Naive thymus-derived CD8-positive, alpha-beta T cell (primary cell): ENCODE measurements at regions not wholly inside any gene's neighbourhood (a gene's known extent, or its start where the extent isn't known, plus 50 kb on each side); places are given as distances from the start of the nearest gene placed in this dataset.
A peak's percentile ranks its signal among the peaks of the same experiment; 100 is the strongest.
"Not testable (repeated sequence)": the region's sequence is repeated elsewhere in the genome, so short reads cannot be mapped to it uniquely, and the experiment has no call there.

Source experiments
- ATAC-seq, 2 donors: fragments of 150-1000 bp; cut with Tn5 transposase in 1 of 2; sonication (Bioruptor Pico), chemical (Tn5 transposase) in 1 of 2; 1 replicate in 1 of 2; 2 replicates in 1 of 2; pipeline ENCODE4 v1.10.0; 2021; ENCODE audit warnings: mild to moderate bottlenecking in 2 of 2, moderate library complexity in 2 of 2
- POLR2A ChIA-PET: fragments of 350-600 bp; sonication (Branson Sonifier 250); formaldehyde crosslinking; loops from one replicate; lab custom pipeline; 2021; ENCODE audit warnings: antibody characterized with exemption; lab: Charles Lee
- DNase-seq, 10 donors: peaks; one replicate each; pipeline versions ENCODE4 v3.0.0 to v3.0.0-alpha.2; 2020 to 2022
- H3K27ac Mint-ChIP-seq, 10 donors: one replicate each; pipeline ENCODE4 v1.8.0; 2020 to 2022; ENCODE audit warnings: mild to moderate bottlenecking in 10 of 10, mixed read lengths in 10 of 10, moderate library complexity in 4 of 10, inconsistent platforms in 1 of 10
- H3K27me3 Mint-ChIP-seq, 5 donors: one replicate each; pipeline ENCODE4 v1.8.0; 2021 to 2022; ENCODE audit warnings: mixed read lengths in 5 of 5
- H3K36me3 Mint-ChIP-seq, 3 donors: one replicate each; pipeline ENCODE4 v1.8.0; 2020 to 2022; ENCODE audit warnings: mixed read lengths in 3 of 3, mild to moderate bottlenecking in 2 of 3, inconsistent platforms in 1 of 3
- H3K4me1 Mint-ChIP-seq, 4 donors: one replicate each; pipeline ENCODE4 v1.8.0; 2021 to 2022; ENCODE audit warnings: mixed read lengths in 4 of 4
- H3K4me3 Mint-ChIP-seq, 10 donors: one replicate each; pipeline ENCODE4 v1.8.0; 2020 to 2022; ENCODE audit warnings: mild to moderate bottlenecking in 10 of 10, mixed read lengths in 10 of 10, moderate library complexity in 6 of 10, inconsistent platforms in 1 of 10
- H3K9me3 Mint-ChIP-seq, 9 donors: one replicate each; pipeline ENCODE4 v1.8.0; 2020 to 2022; ENCODE audit warnings: mixed read lengths in 9 of 9, mild to moderate bottlenecking in 3 of 9, inconsistent platforms in 1 of 9, moderate library complexity in 1 of 9

DNA sequence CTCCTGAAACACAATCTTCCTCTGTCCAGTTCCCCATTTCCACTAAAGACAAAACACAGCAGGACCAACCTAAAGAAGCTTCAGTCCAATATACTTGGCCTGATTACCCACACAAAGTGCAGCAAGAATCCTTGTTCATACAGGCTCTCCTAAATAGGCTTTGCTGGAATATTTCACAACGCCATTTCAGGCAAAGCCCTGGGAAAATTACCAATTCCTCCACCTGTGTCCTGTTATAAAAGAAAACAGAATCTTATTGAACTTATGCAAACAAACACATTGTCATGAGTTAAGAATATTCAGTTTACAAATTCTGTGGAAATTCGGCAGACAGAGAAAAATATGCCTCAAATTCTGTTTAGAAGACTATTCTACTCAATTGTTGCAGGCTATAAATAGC, 115.0 kb upstream of the NBPF11 start:
- ATAC-seq, DNase-seq, H3K9me3 Mint-ChIP-seq, H3K27me3 Mint-ChIP-seq, H3K4me3 Mint-ChIP-seq, H3K36me3 Mint-ChIP-seq, POLR2A ChIA-PET, H3K27ac Mint-ChIP-seq: not testable (repeated sequence)
- peaks cover 8 to 15% (median 13%) of the 10 kb centered on the region in 4 donors for H3K4me1 Mint-ChIP-seq

DNA sequence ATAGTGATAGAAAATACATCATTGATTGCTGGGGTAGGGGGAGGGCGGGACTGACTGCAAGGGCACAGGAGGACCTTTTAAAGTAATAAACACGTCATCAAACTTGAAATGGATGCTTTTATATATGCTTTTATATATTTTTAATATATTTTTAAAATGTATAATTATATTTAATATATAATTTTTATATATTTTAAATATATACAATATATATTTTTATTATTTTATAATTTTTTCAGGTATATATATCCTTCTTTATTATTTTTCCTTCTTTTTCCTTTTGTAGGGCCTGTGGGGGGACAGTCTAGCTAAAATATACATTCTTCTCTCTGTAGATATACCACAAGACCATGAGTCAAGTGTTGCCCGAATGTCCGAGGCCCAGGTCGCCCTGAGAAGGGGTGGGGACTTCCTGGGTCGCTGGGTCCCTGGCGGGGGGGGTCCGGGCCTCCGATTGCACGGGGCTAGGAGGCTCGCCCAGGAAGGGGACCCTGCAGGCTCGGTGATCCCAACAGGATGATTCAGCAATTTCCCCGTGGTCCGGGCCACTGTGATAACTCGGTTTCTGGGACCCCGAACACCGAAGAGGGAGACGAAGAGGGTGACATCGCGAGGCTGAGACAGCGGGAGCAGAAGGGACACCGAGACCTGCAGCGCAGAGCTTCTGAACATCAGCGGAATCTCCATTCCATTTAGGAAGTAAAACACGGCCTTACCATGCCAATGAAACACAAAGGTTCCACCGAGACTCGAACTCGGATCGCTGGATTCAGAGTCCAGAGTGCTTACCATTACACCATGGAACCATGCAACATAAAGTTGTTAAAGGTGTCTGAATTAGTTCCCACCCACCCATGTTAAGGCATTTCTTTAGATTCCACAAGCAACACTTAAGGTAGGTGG, 112.5 kb upstream of the NBPF11 start:
- no peaks in the 10 kb centered on the region for H3K36me3 Mint-ChIP-seq
- DNase-seq (peak in 1 of 10 donors; percentile 5), ATAC-seq (no peak)
- H3K27ac Mint-ChIP-seq = peak overlapping the region in 9 of 10 donors; percentile 91 to 99 (median 97)
- peaks cover 13 to 18% (median 15%) of the 10 kb centered on the region in 4 donors for H3K4me1 Mint-ChIP-seq
- peaks cover 0 to 2% (median 0%) of the 10 kb centered on the region in 5 donors for H3K27me3 Mint-ChIP-seq
- H3K4me3 Mint-ChIP-seq = peak overlapping the region; percentile 85 to 97 (median 95)
- H3K9me3 Mint-ChIP-seq = no peaks in the 10 kb centered on the region
- POLR2A ChIA-PET = no interaction called here

DNA sequence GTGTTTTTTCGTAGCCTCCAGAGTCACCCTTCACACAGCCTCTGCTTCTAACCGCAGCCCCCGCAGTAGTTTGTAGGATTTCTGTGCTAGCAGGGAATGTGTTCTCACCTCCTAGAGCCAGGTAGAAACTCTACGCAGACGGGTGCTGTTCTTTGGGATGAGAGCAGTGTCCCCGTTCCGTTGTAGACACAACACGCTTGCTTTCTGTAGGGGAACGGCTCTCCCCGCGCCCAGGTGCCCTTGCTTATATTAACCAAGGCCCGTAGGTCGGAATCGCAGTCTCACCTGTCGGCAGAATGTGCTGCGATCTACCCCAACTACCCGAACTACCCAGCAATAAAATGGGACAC, 111.8 kb upstream of the NBPF11 start:
- Mint-ChIP-seq H3K4me3 (peak overlapping the region; percentile 85 to 97 (median 95)), H3K27me3 (peaks cover 0 to 2% (median 0%) of the 10 kb centered on the region in 5 donors), H3K36me3 (no peaks in the 10 kb centered on the region), H3K27ac (peak overlapping the region; percentile 91 to 99 (median 97)), H3K4me1 (peaks cover 13 to 18% (median 15%) of the 10 kb centered on the region in 4 donors), H3K9me3 (no peaks in the 10 kb centered on the region)
- DNase-seq (peak in 1 of 10 donors; percentile 27), ATAC-seq (peak; percentile 19 to 42)
- POLR2A ChIA-PET = interaction anchor here (0.9 to 1.4 kb wide), 2 partner anchors 71 to 82 kb away, joined by 3 to 13 read pairs; no protein-coding TSS in a partner anchor

DNA sequence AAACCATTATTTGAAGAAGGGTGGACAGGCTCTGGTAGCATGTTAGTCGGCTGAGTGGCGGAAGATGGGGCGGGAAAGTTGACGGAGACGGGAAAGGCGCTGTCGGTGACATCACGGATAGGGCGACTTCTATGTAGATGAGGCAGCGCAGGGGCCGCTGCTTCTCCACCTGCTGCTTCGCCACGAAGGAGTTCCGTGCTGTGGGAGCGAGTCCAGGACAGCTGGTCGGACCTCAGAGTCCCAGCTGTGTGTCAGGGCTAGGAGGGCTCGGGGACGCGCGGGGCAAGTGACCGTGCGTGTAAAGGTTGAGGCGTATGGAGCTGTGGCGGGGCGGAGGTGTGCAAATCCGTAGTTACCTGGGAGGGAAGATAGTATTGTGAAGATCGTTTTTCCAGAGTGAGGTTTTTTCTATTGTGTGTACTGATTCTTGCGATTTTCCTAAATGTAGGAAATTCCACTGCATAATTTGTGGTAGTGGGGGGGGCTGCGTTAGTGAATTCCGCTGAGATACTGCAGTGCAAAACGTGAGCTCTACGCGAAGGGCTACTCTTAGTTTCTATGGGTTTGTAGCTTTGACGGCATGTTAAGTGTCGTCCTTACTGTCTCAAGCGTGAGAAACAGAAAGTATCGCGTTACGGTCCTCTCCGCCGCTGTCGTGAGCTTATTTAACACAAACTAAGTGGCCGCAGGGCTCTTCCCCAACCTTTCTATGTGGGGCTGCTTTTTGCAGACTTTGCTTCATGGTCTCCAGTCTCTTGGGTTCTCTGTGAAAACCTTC, 111.2 kb upstream of the NBPF11 start:
- peaks cover 0 to 2% (median 0%) of the 10 kb centered on the region in 5 donors for H3K27me3 Mint-ChIP-seq
- H3K4me3 Mint-ChIP-seq = peak overlapping the region; percentile 85 to 97 (median 95)
- POLR2A ChIA-PET = interaction anchor here (0.9 to 1.4 kb wide), 2 partner anchors 71 to 82 kb away, joined by 3 to 13 read pairs; no protein-coding TSS in a partner anchor

DNA sequence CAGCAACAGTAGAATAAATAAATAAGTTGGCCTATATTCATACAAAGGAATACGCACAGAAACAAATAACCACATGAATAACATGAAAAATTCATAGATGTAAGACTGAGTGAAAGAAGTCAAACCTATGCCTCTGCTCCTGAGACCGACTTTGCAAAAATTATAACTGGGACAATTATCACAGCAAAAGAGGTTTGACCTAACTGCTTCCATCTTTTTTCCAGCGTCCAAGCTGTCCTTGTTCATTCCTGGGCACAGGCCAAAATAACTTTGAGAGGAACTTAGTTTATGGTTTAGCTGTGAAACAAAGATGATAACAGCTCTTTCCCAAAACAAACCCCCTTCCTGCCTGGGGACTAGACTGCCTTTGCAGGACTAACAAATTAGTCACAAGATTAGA, 109.6 kb upstream of the NBPF11 start:
- H3K9me3 Mint-ChIP-seq, DNase-seq, ATAC-seq, H3K36me3 Mint-ChIP-seq, H3K27me3 Mint-ChIP-seq: not testable (repeated sequence)
- POLR2A ChIA-PET = interaction anchor here (0.7 kb wide), 1 partner anchor 76 kb away, joined by 3 read pairs; no protein-coding TSS in a partner anchor
- Mint-ChIP-seq H3K4me1 (peaks cover 13 to 18% (median 15%) of the 10 kb centered on the region in 4 donors), H3K27ac (peak overlapping the region in 5 of 10 donors; percentile 2 to 97 (median 95)), H3K4me3 (peak overlapping the region in 1 of 10 donors; percentile 22)

More for the DNA sequence above, 111.2 kb upstream of the NBPF11 start:
- Mint-ChIP-seq H3K4me1 (peaks cover 13 to 18% (median 15%) of the 10 kb centered on the region in 4 donors), H3K9me3 (no peaks in the 10 kb centered on the region), H3K36me3 (no peaks in the 10 kb centered on the region), H3K27ac (peak overlapping the region; percentile 91 to 99 (median 97))
- ATAC-seq = peak; percentile 88
- DNase-seq = peak; percentile 11 to 73 (median 51)

DNA sequence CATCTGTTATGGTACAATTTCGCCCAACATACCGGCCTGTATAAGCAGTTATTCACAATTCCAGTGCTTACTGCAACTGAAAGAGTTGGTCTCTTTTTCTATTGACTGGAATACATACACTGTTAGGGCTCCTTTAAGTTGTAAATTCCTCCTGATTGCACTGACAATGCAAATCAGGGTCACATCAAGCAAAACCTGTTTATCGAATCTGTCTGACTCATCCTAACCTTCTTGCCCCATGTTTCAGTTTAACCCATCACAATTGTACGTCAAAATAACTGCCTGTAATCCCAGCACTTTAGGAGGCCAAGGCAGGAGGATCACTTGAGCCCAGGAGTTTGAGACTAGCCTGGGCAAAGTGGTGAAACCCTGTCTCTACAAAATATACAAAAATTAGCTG, 105.8 kb upstream of the NBPF11 start:
- H3K27me3 Mint-ChIP-seq, POLR2A ChIA-PET, H3K4me3 Mint-ChIP-seq, H3K36me3 Mint-ChIP-seq, H3K27ac Mint-ChIP-seq, ATAC-seq, H3K9me3 Mint-ChIP-seq, DNase-seq: not testable (repeated sequence)
- H3K4me1 Mint-ChIP-seq = peaks cover 4 to 11% (median 9%) of the 10 kb centered on the region in 4 donors

DNA sequence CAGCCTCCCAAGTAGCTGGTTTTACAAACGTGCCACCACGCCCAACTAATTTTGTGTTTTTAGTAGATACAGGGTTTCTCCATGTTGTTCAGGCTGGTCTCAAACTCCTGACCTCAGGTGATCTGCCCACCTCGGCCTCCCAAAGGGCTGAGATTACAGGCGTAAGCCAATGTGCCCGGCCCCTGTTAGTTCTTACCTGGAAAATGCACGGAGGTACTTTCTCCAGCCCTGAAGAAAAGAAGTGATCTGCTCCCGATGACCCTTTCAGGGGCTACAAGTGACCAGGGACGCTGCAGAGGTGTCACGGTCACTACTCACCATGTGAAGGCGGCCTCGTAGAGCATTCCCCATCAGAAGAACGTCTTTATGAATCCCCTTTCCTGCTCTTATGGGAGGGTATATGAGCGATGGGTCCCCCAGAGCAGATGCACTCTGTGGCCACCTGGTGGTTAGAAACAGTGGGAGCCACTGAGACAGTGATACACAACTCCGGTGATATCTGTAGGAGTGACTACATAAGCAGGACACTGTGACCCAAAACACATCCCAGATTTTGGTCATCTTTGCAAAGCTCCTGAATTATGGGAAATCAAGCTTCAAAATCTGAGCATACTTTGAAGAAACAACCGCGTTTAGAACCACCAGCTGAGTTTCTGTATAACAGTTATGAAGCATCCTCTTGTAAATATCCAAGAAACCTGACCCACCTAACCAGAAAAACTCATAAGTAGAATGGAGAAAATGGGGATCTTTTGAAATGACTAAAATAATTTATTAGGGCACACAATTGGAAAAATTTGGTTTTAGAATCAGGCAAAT, 102.7 kb upstream of the NBPF11 start:
- not testable (repeated sequence) for H3K36me3 Mint-ChIP-seq, H3K9me3 Mint-ChIP-seq, H3K4me3 Mint-ChIP-seq, H3K27me3 Mint-ChIP-seq, H3K4me1 Mint-ChIP-seq, H3K27ac Mint-ChIP-seq
- peak; percentile 70 to 81 for ATAC-seq
- POLR2A ChIA-PET = interaction anchor here (0.5 kb wide), 1 partner anchor 80 kb away, joined by 5 read pairs; no protein-coding TSS in a partner anchor
- peak in 8 of 10 donors; percentile 8 to 65 (median 32) for DNase-seq

DNA sequence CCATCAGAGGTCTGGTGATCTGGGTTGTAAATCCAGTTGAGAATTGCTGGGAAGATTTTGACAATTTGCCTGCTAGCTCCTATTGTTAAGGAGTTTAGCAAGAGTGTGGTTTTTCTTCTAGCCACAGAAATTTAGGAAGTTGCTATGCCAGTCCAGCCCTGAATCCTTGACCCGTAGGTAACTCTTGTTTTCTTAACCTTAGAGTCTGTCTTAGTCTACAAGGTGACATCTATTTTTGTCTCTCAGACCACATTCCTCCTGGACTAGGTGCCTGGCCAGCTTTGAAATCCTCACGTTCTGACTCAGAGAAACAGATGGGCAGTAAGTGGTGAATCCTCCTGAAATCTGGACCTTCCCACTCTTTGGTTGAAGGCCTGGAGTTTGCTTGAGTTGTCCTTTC, 101.7 kb upstream of the NBPF11 start:
- DNase-seq = not testable (repeated sequence)

DNA sequence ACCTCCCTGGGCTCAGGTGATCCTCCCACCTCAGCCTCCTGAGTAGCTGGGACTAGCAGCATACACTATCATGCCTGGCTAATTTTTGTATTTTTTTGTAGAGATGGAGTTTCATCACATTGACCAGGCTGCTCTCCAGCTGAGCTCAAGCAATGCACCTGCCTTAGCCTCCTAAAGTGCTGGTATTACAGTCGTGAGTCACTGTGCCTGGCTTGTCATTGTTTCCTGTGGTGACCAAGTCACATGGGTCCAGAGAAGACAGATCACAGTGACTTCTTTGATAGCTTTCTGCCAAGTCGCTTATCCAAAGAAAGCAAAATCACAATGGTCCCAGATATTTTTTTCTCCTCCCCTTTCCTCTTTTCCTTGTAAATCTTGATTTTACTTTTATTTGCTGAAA, 96.7 kb upstream of the NBPF11 start:
- H3K4me1 Mint-ChIP-seq, H3K4me3 Mint-ChIP-seq, H3K36me3 Mint-ChIP-seq, H3K27ac Mint-ChIP-seq, H3K9me3 Mint-ChIP-seq, POLR2A ChIA-PET, DNase-seq: not testable (repeated sequence)
- ATAC-seq = peak; percentile 74 to 87
- peaks cover 2 to 18% (median 4%) of the 10 kb centered on the region in 5 donors for H3K27me3 Mint-ChIP-seq

More for the DNA sequence above, 101.7 kb upstream of the NBPF11 start:
- H3K36me3 Mint-ChIP-seq, H3K27me3 Mint-ChIP-seq, H3K9me3 Mint-ChIP-seq, POLR2A ChIA-PET, ATAC-seq, H3K4me3 Mint-ChIP-seq, H3K4me1 Mint-ChIP-seq, H3K27ac Mint-ChIP-seq: not testable (repeated sequence)

DNA sequence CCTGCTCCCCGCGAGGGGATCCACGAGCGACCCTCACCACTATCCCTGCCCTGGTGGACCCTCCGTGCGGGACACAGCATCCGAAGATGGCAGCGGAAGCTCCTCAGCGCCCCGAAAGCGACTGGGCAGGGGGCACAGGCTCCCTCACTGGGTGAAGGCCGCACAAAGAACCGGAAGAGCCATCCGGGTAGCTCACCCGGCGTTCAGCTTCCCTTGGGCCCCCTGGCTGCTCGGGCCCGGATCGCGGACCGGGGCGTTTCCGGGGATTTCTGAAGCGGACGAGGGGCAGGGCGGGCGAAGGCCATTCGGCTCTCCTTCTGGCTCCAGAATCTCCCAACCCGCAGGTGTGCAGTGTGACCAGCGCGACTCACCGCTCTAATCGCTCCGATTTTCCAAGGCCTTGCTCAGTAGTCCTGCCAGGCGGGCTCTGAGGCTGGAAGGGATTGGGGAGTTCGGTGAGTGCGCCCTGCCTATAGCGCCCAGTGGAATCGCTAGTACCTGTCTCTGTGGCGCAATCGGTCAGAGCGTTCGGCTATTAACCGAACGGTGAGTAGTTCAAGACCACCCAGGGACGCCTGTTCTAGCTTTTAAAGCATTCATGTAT, 94.3 kb upstream of the NBPF11 start:
- H3K36me3 Mint-ChIP-seq, H3K4me3 Mint-ChIP-seq, H3K4me1 Mint-ChIP-seq, DNase-seq, POLR2A ChIA-PET, H3K27ac Mint-ChIP-seq, ATAC-seq, H3K9me3 Mint-ChIP-seq: not testable (repeated sequence)
- H3K27me3 Mint-ChIP-seq = peaks cover 3 to 18% (median 4%) of the 10 kb centered on the region in 5 donors

DNA sequence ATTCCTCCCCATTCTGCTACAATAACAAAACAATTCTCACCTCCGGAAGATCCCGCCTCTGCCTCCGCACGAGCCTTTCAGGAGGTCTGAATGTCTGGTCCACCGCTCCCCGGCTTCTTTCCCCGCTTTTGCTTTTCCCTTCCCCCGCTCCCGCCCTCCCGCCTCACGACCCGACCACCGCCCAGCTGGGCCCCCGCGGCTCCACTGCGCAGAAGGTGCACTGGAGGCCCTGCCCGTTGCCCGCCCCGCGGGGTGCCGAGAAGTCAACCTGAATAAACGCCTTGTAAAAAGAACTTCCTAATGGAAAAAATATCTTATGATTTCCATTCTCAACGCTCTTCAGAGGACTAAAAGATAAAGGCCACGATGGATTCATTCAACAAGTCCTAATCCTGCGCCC, 93.8 kb upstream of the NBPF11 start:
- POLR2A ChIA-PET, H3K27ac Mint-ChIP-seq, H3K9me3 Mint-ChIP-seq, H3K4me3 Mint-ChIP-seq, DNase-seq, H3K36me3 Mint-ChIP-seq, H3K4me1 Mint-ChIP-seq, ATAC-seq: not testable (repeated sequence)
- H3K27me3 Mint-ChIP-seq = peaks cover 3 to 18% (median 4%) of the 10 kb centered on the region in 5 donors

DNA sequence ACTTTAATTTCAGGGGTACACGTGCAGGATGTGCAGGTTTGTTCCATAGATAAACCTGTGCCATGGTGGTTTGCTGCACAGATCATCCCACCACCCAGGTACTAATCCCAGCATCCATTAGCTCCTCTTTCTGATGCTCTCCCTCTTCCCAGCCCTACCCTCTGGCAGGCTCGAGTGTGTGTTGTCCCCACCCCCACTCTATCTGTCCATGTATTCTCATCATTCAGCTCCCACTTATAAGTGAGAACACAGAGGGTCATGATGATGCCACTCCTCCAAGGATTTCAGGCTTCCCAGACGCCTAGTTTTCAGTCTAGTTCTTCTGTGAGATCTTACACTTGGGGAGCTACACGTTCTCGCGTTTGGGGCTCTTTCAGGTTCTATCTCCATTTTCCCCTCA, 93.4 kb upstream of the NBPF11 start:
- H3K4me1 Mint-ChIP-seq, H3K9me3 Mint-ChIP-seq, ATAC-seq, H3K27ac Mint-ChIP-seq, H3K4me3 Mint-ChIP-seq, POLR2A ChIA-PET, H3K36me3 Mint-ChIP-seq, DNase-seq: not testable (repeated sequence)
- peaks cover 3 to 18% (median 4%) of the 10 kb centered on the region in 5 donors for H3K27me3 Mint-ChIP-seq
